ENCODE measurements at regions not wholly inside any gene's neighbourhood (a gene's known extent, or its start where the extent isn't known, plus 50 kb on each side); places are given as distances from the start of the nearest gene placed in this dataset.

GRCh38 chr3:6577584-6577983 lies 283.3 kb upstream of the GRM7 start:
- TF ChIP-seq CTCF (IDR thresholded peaks at IDR 0.05), result no peak
- TF ChIP-seq POLR2AphosphoS5 (IDR thresholded peaks at IDR 0.05), result no peak
- no peak for TF ChIP-seq POLR2A (IDR thresholded peaks at IDR 0.05)
